ENCODE measurements at regions not wholly inside any gene's neighbourhood (a gene's known extent, or its start where the extent isn't known, plus 50 kb on each side); places are given as distances from the start of the nearest gene placed in this dataset.

GRCh38 chr9:126157423-126157822 lies 169.2 kb upstream of the MVB12B start:
- POLR2A ChIA-PET = no interaction called here
- peaks cover 0 to 2% (median 0%) of the 10 kb centered on the region in 3 donors for H3K9me3 ChIP-seq (ENCODE audit: control extremely low read depth in 1 of 3, control insufficient read depth in 2 of 3, insufficient read depth in 1 of 3, low read length in 2 of 3)
- H3K36me3 ChIP-seq (replicated peaks in 1 of 2; ENCODE audit: control extremely low read depth in 1 of 2, control insufficient read depth in 1 of 2, extremely low read depth in 1 of 2, insufficient read depth in 2 of 2, low read length in 1 of 2) = no peaks in the 10 kb centered on the region
- CTCF ChIA-PET = interaction anchor here (0.7 kb wide), 1 partner anchor 749 kb away, joined by 3 read pairs; no protein-coding TSS in a partner anchor
- 46% methylated on average over 10 of the region's 10 CpGs for WGBS (ENCODE audit: insufficient coverage)
- no peaks in the 10 kb centered on the region for H3K27me3 ChIP-seq (replicated peaks in 1 of 4; ENCODE audit: control extremely low read depth in 1 of 4, control insufficient read depth in 3 of 4, insufficient read depth in 4 of 4, low read length in 3 of 4)
- DNase-seq (no peak), ATAC-seq (ENCODE audit: low read depth) (no peak)
- H3K79me2 ChIP-seq (ENCODE audit: control insufficient read depth, insufficient read depth, low read length) = no peaks in the 10 kb centered on the region
- Mint-ChIP-seq H3K27ac (no peak overlapping the region), H3K4me1 (no peaks in the 10 kb centered on the region), H3K9me3 (ENCODE audit: insufficient read depth) (no peaks in the 10 kb centered on the region), H3K27me3 (peaks cover 16% of the 10 kb centered on the region), H3K4me3 (no peak overlapping the region)
- no peak overlapping the region for H3K27ac ChIP-seq (ENCODE audit: low read length in 2 of 2)
- no peak overlapping the region for H2AFZ ChIP-seq (ENCODE audit: insufficient read depth, low read depth, low read length, poor library complexity, severe bottlenecking)
- intact Hi-C loops (cut with micrococcal nuclease) = no loop called here
- H3K4me1 ChIP-seq (ENCODE audit: control insufficient read depth in 2 of 2, insufficient read depth in 2 of 2, low read length in 2 of 2) = no peaks in the 10 kb centered on the region
- no peak overlapping the region for H3K9ac ChIP-seq (ENCODE audit: low read length)
- no peak for TF ChIP-seq EZH2 (IDR thresholded peaks at IDR 0.05; ENCODE audit: borderline replicate concordance, insufficient read depth, low read depth, low read length, poor library complexity, severe bottlenecking)
- H4K20me1 ChIP-seq (ENCODE audit: control insufficient read depth, insufficient read depth, low read length, poor library complexity, severe bottlenecking) = no peaks in the 10 kb centered on the region
- H3K4me2 ChIP-seq (replicated peaks; ENCODE audit: low read depth, low read length, poor library complexity, severe bottlenecking) = no peak overlapping the region
- H3K4me3 ChIP-seq (ENCODE audit: control extremely low read depth in 1 of 5, extremely low read depth in 1 of 5, insufficient read depth in 1 of 5, low read depth in 2 of 5, low read length in 4 of 5) = no peak overlapping the region

GRCh38 chr9:126157826-126158587 lies 168.6 kb upstream of the MVB12B start:
- no peak for DNase-seq
- intact Hi-C loops (cut with micrococcal nuclease) = no loop called here
- H3K9ac ChIP-seq (ENCODE audit: low read length) = no peak overlapping the region
- no peak overlapping the region for H3K27ac ChIP-seq (ENCODE audit: low read length in 2 of 2)
- no peak overlapping the region for H3K4me2 ChIP-seq (replicated peaks; ENCODE audit: low read depth, low read length, poor library complexity, severe bottlenecking)
- H3K9me3 Mint-ChIP-seq (ENCODE audit: insufficient read depth) = no peaks in the 10 kb centered on the region
- no peaks in the 10 kb centered on the region for H3K4me1 ChIP-seq (ENCODE audit: control insufficient read depth in 2 of 2, insufficient read depth in 2 of 2, low read length in 2 of 2)
- H3K27me3 ChIP-seq (replicated peaks in 1 of 4; ENCODE audit: control extremely low read depth in 1 of 4, control insufficient read depth in 3 of 4, insufficient read depth in 4 of 4, low read length in 3 of 4) = no peaks in the 10 kb centered on the region
- H3K79me2 ChIP-seq (ENCODE audit: control insufficient read depth, insufficient read depth, low read length) = no peaks in the 10 kb centered on the region
- no peak overlapping the region for H2AFZ ChIP-seq (ENCODE audit: insufficient read depth, low read depth, low read length, poor library complexity, severe bottlenecking)
- H3K4me3 ChIP-seq (ENCODE audit: control extremely low read depth in 1 of 5, extremely low read depth in 1 of 5, insufficient read depth in 1 of 5, low read depth in 2 of 5, low read length in 4 of 5) = no peak overlapping the region
- H3K9me3 ChIP-seq (ENCODE audit: control extremely low read depth in 1 of 3, control insufficient read depth in 2 of 3, insufficient read depth in 1 of 3, low read length in 2 of 3) = peaks cover 0 to 2% (median 0%) of the 10 kb centered on the region in 3 donors
- H3K27ac Mint-ChIP-seq = no peak overlapping the region
- no peaks in the 10 kb centered on the region for H3K36me3 ChIP-seq (replicated peaks in 1 of 2; ENCODE audit: control extremely low read depth in 1 of 2, control insufficient read depth in 1 of 2, extremely low read depth in 1 of 2, insufficient read depth in 2 of 2, low read length in 1 of 2)
- ATAC-seq (ENCODE audit: low read depth) = no peak
- TF ChIP-seq EZH2 (IDR thresholded peaks at IDR 0.05; ENCODE audit: borderline replicate concordance, insufficient read depth, low read depth, low read length, poor library complexity, severe bottlenecking) = no peak
- no peak for TF ChIP-seq CTCF (IDR thresholded peaks at IDR 0.05)
- ChIA-PET POLR2A (no interaction called here), CTCF (interaction anchor here (0.7 kb wide), 1 partner anchor 750 kb away, joined by 3 read pairs; no protein-coding TSS in a partner anchor)
- 73% methylated on average over 8 of the region's 29 CpGs for WGBS (ENCODE audit: insufficient coverage)
- H3K27me3 Mint-ChIP-seq = peaks cover 16% of the 10 kb centered on the region
- H3K4me1 Mint-ChIP-seq = no peaks in the 10 kb centered on the region
- H3K4me3 Mint-ChIP-seq = no peak overlapping the region
- no peaks in the 10 kb centered on the region for H4K20me1 ChIP-seq (ENCODE audit: control insufficient read depth, insufficient read depth, low read length, poor library complexity, severe bottlenecking)
